LNCaP clone FGC (cell line): ENCODE measurements at regions not wholly inside any gene's neighbourhood (a gene's known extent, or its start where the extent isn't known, plus 50 kb on each side); places are given as distances from the start of the nearest gene placed in this dataset.

Experiments
- DNase-seq: peaks from one replicate; pipeline ENCODE4 v3.0.0-alpha.2; 2011; ENCODE audit warnings: low read depth
- H3K4me3 ChIP-seq: 2 replicates; pipeline ENCODE4 v1.5.1; 2011; ENCODE audit warnings: mild to moderate bottlenecking, low read depth, low read length, control low read depth
- TF ChIP-seq, protein P1 (sequence below): IDR thresholded peaks from 2 replicates; pipeline ENCODE4 v1.5.1; 2012; ENCODE audit warnings: mild to moderate bottlenecking; ENCODE audit not compliant: control insufficient read depth, insufficient read depth; ENCODE audit errors: extremely low read depth

DNA sequence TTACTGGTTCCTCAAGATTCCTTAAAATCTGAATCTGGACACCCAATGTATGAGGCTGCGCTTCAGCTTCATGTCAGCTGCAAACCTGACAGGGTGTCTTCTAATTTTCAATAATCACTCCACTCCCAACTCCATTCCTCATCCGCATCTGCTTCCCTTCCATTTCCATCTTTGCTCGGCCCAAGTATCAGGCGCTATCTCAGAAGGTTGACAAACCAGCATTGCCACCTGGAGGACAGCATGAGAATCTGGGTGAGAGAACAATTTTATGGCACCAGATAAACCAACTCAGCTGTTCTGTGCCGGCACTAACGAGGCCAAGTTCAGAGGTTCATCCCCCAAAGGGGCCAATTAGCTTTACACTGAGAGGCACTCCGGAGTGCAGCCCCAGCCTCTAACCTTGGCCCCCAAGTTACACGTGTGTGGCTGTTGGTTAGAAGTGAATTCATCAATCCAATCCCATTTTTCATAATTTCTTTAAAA lies 79.1 kb upstream of the LMO2 start:
- H3K4me3 ChIP-seq, result no peak overlapping the region
- DNase-seq, result peak; percentile 38
- TF ChIP-seq, protein P1, sequence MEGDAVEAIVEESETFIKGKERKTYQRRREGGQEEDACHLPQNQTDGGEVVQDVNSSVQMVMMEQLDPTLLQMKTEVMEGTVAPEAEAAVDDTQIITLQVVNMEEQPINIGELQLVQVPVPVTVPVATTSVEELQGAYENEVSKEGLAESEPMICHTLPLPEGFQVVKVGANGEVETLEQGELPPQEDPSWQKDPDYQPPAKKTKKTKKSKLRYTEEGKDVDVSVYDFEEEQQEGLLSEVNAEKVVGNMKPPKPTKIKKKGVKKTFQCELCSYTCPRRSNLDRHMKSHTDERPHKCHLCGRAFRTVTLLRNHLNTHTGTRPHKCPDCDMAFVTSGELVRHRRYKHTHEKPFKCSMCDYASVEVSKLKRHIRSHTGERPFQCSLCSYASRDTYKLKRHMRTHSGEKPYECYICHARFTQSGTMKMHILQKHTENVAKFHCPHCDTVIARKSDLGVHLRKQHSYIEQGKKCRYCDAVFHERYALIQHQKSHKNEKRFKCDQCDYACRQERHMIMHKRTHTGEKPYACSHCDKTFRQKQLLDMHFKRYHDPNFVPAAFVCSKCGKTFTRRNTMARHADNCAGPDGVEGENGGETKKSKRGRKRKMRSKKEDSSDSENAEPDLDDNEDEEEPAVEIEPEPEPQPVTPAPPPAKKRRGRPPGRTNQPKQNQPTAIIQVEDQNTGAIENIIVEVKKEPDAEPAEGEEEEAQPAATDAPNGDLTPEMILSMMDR, result peak; percentile 86

DNA sequence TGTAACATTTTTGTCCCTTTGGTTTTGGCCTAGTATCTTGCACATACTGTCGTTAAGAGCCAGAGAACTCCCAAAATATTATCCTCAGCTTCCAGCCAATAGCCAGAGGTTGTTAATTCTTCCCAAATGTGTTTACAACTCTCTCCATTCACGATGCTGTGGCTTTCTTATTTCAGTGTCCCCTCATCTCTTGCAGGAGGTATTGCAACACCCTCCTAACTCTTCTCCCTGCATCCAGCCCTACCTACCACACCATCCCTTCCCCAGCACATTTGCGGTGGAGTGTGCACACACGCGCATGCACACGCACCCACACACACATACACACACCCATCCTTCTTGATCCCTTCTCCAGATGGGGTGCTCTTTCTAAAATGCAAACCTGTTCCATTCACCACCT lies 75.6 kb upstream of the LMO2 start:
- TF ChIP-seq, protein P1, result no peak
- H3K4me3 ChIP-seq, result no peak overlapping the region
- no peak for DNase-seq

DNA sequence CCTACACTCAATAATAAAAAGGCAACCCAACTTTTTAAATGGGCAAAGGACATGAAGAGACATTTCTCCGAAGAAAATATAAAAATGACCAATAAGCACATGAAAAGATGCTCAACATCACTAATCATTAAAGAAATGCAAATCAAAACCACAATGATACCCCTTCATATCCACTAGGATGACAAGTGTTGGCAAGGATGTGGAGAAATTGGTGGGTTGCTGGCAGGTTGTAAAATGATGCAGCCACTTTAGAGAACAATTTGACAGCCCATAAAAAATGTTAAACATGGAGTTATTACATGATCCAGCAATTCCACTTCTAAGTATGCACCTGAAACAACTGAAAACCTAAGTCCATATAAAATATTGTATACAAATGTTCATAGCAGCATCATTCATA lies 73.2 kb upstream of the LMO2 start:
- no peak overlapping the region for H3K4me3 ChIP-seq
- no peak for DNase-seq
- TF ChIP-seq, protein P1, result no peak

DNA sequence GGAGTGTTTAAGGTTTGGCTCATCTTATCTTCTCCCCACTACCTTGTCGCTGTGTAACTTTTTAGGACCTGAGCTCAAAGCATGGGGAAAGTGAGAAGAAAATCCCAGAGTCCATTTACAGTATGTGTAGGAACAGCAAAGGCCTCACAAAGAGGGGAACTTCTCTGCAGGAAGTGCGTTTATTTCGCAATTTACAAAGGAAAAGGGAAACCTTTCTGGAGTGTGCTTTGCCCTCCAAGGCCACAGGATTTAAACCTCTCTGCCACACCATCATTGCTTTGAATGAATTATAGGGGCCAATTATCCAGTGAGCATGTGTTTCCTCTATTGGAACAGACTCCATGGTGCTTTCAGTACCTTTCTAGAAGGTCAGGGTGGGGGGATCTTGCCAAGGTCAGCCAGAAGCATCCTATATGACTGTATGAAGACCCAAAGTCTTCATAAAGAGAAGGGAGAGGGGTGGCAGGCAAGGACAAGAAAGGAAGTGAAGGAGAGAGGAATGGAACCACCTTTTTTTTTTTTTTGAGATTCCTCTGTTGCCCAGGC lies 68.1 kb upstream of the LMO2 start:
- TF ChIP-seq, protein P1, result no peak
- H3K4me3 ChIP-seq, result no peak overlapping the region
- DNase-seq, result no peak

DNA sequence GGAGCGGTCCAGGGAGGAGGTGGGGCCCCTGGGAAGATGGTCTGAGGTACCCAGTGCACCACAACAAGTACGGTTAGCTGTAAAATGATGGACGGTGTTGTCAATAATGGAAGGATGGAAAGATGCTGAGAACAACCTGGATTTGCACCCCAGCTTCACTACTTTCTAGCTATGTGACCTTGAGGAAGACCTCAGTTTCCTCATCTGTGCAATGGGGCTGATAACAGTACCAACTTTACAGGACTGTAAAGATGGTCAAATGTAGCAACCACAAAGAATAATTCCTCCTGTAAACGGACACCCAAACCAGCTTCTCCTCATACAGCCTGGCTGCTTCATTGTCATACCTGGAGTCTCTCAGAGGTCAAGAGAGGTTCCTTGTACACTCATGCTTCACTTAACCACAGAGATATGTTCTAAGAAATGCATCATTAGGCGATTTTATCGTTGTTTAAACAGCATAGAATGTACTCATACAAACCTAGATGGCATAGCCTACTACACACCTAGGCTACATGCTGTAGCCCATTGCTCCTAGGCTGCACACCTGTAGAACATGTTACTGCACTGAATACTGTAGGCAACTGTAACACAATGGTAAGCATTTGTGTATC lies 65.5 kb upstream of the LMO2 start:
- TF ChIP-seq, protein P1, result no peak
- no peak overlapping the region for H3K4me3 ChIP-seq
- DNase-seq, result no peak

DNA sequence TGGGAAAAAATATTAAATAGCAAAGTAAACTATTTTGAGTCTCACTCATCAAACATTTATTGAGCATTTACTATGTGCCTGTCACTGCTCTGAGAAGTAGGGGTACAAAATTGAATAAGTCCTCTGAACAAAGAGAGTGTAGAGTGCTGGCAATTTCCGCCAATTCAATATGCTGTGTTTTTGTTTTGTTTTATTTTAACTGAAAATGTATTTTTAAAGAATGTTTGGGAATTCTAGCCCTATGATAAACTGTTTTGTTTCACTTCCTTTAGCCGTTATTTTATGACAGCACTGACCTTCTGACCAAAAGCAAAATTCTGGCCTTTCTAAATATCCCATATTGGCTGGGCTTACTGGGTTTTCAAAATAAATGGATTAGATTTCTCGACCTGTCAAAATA lies 64.7 kb upstream of the LMO2 start:
- no peak for DNase-seq
- H3K4me3 ChIP-seq, result no peak overlapping the region
- TF ChIP-seq, protein P1, result no peak

DNA sequence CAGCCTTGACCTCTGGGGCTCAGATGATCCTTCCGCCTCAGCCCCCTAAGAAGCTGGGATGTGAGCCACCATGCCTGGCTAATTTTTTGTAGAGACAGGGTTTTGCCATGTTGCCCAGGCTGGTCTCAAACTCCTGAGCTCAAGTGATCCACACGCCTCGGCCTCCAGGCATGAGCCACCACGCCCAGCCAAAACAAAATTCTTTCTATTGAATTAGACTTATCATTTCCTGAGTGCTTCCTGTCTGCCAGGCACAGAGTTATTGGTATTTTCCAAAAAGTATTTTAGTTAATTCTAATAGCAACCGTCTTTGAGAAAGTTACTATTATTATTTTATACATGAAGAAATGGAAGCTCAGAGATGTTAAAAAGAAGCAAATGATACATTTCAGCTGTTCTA lies 61.4 kb upstream of the LMO2 start:
- DNase-seq, result no peak
- no peak overlapping the region for H3K4me3 ChIP-seq
- TF ChIP-seq, protein P1, result no peak
